ENCODE measurements at regions not wholly inside any gene's neighbourhood (a gene's known extent, or its start where the extent isn't known, plus 50 kb on each side); places are given as distances from the start of the nearest gene placed in this dataset.

DNA sequence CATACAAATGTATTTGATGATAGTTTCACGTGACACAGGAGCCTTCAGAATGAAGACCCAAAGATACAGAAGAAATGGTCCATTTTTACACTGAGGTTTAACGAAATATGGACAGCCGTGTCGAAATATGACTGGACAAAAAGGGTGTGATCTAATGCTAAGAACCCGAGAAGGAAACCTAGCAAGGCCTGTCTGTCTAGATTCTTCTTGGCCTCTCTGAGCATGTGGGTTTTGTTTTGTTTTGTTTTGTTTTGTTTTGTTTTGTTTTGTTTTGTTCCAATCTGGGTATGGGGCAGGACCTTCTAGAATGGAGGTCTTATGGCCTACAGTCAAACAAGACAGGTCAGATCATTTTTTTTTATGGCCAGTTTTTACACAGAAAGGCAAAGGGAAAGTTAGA lies 242.7 kb upstream of the STT3B start:
- H3K36me3 ChIP-seq (ENCODE audit: insufficient read depth), result no peaks in the 10 kb centered on the region
- ATAC-seq (no peak), DNase-seq (ENCODE audit: low spot score) (no peak)
- no peak overlapping the region for H3K4me2 ChIP-seq
- H3K79me2 ChIP-seq (replicated peaks; ENCODE audit: insufficient read depth), result no peaks in the 10 kb centered on the region
- no peaks in the 10 kb centered on the region; the same call in 1 of the 2 replicates for H4K20me1 ChIP-seq (replicated peaks; ENCODE audit: insufficient read depth)
- TF ChIP-seq ZNF114 (CRISPR knock-in tag; IDR thresholded peaks at IDR 0.05) (no peak), NANOG (IDR thresholded peaks at IDR 0.05; ENCODE audit: borderline replicate concordance) (no peak), POLR2AphosphoS5 (IDR thresholded peaks at IDR 0.05; ENCODE audit: low read depth) (no peak), JUNB (IDR thresholded peaks at IDR 0.05; ENCODE audit: unreplicated experiment) (no peak), EZH2phosphoT487 (IDR thresholded peaks at IDR 0.05; ENCODE audit: unreplicated experiment) (no peak), ZNF331 (CRISPR knock-in tag; IDR thresholded peaks at IDR 0.05; ENCODE audit: low read depth) (no peak), CREB1 (CRISPR knock-in tag; IDR thresholded peaks at IDR 0.05; ENCODE audit: low read depth) (no peak), STAT1 (IDR thresholded peaks at IDR 0.05; ENCODE audit: unreplicated experiment) (no peak), EZH2 (IDR thresholded peaks at IDR 0.05; ENCODE audit: low read depth, unreplicated experiment) (no peak)
- TF ChIP-seq, protein P1, sequence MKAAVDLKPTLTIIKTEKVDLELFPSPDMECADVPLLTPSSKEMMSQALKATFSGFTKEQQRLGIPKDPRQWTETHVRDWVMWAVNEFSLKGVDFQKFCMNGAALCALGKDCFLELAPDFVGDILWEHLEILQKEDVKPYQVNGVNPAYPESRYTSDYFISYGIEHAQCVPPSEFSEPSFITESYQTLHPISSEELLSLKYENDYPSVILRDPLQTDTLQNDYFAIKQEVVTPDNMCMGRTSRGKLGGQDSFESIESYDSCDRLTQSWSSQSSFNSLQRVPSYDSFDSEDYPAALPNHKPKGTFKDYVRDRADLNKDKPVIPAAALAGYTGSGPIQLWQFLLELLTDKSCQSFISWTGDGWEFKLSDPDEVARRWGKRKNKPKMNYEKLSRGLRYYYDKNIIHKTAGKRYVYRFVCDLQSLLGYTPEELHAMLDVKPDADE (IDR thresholded peaks at IDR 0.05), result no peak
- TF ChIP-seq, protein P2, sequence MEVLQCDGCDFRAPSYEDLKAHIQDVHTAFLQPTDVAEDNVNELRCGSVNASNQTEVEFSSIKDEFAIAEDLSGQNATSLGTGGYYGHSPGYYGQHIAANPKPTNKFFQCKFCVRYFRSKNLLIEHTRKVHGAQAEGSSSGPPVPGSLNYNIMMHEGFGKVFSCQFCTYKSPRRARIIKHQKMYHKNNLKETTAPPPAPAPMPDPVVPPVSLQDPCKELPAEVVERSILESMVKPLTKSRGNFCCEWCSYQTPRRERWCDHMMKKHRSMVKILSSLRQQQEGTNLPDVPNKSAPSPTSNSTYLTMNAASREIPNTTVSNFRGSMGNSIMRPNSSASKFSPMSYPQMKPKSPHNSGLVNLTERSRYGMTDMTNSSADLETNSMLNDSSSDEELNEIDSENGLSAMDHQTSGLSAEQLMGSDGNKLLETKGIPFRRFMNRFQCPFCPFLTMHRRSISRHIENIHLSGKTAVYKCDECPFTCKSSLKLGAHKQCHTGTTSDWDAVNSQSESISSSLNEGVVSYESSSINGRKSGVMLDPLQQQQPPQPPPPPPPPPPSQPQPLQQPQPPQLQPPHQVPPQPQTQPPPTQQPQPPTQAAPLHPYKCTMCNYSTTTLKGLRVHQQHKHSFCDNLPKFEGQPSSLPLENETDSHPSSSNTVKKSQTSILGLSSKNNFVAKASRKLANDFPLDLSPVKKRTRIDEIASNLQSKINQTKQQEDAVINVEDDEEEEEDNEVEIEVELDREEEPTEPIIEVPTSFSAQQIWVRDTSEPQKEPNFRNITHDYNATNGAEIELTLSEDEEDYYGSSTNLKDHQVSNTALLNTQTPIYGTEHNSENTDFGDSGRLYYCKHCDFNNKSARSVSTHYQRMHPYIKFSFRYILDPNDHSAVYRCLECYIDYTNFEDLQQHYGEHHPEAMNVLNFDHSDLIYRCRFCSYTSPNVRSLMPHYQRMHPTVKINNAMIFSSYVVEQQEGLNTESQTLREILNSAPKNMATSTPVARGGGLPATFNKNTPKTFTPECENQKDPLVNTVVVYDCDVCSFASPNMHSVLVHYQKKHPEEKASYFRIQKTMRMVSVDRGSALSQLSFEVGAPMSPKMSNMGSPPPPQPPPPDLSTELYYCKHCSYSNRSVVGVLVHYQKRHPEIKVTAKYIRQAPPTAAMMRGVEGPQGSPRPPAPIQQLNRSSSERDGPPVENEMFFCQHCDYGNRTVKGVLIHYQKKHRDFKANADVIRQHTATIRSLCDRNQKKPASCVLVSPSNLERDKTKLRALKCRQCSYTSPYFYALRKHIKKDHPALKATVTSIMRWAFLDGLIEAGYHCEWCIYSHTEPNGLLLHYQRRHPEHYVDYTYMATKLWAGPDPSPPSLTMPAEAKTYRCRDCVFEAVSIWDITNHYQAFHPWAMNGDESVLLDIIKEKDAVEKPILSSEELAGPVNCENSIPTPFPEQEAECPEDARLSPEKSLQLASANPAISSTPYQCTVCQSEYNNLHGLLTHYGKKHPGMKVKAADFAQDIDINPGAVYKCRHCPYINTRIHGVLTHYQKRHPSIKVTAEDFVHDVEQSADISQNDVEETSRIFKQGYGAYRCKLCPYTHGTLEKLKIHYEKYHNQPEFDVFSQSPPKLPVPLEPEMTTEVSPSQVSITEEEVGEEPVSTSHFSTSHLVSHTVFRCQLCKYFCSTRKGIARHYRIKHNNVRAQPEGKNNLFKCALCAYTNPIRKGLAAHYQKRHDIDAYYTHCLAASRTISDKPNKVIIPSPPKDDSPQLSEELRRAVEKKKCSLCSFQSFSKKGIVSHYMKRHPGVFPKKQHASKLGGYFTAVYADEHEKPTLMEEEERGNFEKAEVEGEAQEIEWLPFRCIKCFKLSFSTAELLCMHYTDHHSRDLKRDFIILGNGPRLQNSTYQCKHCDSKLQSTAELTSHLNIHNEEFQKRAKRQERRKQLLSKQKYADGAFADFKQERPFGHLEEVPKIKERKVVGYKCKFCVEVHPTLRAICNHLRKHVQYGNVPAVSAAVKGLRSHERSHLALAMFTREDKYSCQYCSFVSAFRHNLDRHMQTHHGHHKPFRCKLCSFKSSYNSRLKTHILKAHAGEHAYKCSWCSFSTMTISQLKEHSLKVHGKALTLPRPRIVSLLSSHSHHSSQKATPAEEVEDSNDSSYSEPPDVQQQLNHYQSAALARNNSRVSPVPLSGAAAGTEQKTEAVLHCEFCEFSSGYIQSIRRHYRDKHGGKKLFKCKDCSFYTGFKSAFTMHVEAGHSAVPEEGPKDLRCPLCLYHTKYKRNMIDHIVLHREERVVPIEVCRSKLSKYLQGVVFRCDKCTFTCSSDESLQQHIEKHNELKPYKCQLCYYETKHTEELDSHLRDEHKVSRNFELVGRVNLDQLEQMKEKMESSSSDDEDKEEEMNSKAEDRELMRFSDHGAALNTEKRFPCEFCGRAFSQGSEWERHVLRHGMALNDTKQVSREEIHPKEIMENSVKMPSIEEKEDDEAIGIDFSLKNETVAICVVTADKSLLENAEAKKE (CRISPR knock-in tag; IDR thresholded peaks at IDR 0.05), result no peak
- TF ChIP-seq, protein P3, sequence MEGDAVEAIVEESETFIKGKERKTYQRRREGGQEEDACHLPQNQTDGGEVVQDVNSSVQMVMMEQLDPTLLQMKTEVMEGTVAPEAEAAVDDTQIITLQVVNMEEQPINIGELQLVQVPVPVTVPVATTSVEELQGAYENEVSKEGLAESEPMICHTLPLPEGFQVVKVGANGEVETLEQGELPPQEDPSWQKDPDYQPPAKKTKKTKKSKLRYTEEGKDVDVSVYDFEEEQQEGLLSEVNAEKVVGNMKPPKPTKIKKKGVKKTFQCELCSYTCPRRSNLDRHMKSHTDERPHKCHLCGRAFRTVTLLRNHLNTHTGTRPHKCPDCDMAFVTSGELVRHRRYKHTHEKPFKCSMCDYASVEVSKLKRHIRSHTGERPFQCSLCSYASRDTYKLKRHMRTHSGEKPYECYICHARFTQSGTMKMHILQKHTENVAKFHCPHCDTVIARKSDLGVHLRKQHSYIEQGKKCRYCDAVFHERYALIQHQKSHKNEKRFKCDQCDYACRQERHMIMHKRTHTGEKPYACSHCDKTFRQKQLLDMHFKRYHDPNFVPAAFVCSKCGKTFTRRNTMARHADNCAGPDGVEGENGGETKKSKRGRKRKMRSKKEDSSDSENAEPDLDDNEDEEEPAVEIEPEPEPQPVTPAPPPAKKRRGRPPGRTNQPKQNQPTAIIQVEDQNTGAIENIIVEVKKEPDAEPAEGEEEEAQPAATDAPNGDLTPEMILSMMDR (conservative IDR thresholded peaks at IDR 0.05; ENCODE audit: low read depth in 2 of 2), result no peak
- TF ChIP-seq, protein P4, sequence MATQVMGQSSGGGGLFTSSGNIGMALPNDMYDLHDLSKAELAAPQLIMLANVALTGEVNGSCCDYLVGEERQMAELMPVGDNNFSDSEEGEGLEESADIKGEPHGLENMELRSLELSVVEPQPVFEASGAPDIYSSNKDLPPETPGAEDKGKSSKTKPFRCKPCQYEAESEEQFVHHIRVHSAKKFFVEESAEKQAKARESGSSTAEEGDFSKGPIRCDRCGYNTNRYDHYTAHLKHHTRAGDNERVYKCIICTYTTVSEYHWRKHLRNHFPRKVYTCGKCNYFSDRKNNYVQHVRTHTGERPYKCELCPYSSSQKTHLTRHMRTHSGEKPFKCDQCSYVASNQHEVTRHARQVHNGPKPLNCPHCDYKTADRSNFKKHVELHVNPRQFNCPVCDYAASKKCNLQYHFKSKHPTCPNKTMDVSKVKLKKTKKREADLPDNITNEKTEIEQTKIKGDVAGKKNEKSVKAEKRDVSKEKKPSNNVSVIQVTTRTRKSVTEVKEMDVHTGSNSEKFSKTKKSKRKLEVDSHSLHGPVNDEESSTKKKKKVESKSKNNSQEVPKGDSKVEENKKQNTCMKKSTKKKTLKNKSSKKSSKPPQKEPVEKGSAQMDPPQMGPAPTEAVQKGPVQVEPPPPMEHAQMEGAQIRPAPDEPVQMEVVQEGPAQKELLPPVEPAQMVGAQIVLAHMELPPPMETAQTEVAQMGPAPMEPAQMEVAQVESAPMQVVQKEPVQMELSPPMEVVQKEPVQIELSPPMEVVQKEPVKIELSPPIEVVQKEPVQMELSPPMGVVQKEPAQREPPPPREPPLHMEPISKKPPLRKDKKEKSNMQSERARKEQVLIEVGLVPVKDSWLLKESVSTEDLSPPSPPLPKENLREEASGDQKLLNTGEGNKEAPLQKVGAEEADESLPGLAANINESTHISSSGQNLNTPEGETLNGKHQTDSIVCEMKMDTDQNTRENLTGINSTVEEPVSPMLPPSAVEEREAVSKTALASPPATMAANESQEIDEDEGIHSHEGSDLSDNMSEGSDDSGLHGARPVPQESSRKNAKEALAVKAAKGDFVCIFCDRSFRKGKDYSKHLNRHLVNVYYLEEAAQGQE (IDR thresholded peaks at IDR 0.05; ENCODE audit: unreplicated experiment), result no peak
- H3K27ac ChIP-seq (ENCODE audit: low read depth), result no peak overlapping the region
- Mint-ChIP-seq H3K4me1 (peaks cover 25% of the 10 kb centered on the region), H3K36me3 (ENCODE audit: low read depth) (no peaks in the 10 kb centered on the region), H3K4me3 (no peak overlapping the region), H3K27ac (no peak overlapping the region), H3K9me3 (no peaks in the 10 kb centered on the region), H3K27me3 (ENCODE audit: insufficient read depth, low read depth, poor library complexity) (no peaks in the 10 kb centered on the region)
- no peak overlapping the region for H2AFZ ChIP-seq
- H3K9me2 ChIP-seq (ENCODE audit: insufficient read depth), result peaks cover 14% of the 10 kb centered on the region; the same call in 1 of the 2 replicates
- H3K4me3 ChIP-seq, result no peak overlapping the region
- no peaks in the 10 kb centered on the region for H3F3A ChIP-seq (replicated peaks; ENCODE audit: low read depth)
- no peaks in the 10 kb centered on the region for H3K27me3 ChIP-seq (ENCODE audit: insufficient read depth)
- H3K4me1 ChIP-seq (ENCODE audit: insufficient read depth), result peaks cover 8% of the 10 kb centered on the region; the same call in 1 of the 2 replicates
